GM12878 (cell line): ENCODE measurements at regions not wholly inside any gene's neighbourhood (a gene's known extent, or its start where the extent isn't known, plus 50 kb on each side); places are given as distances from the start of the nearest gene placed in this dataset.

Source experiments
- ATAC-seq: fragments of 200-7000 bp; cut with Tn5 transposase; 3 replicates; pipeline ENCODE4 v1.9.1; 2020; ENCODE audit warnings: mild to moderate bottlenecking, moderate library complexity
- BruUV-seq: library from RNA; stranded (reverse); fragments of 400-500 nt; replicated peaks from 2 replicates; lab custom pipeline; 2021; lab: Mats Ljungman, UMichigan
- CTCF ChIA-PET: fragments of 300-600 bp; sonication (Branson Sonifier 250); formaldehyde crosslinking; extraction: SDS; loops from one replicate; lab custom pipeline; 2021; ENCODE audit warnings: inconsistent platforms; lab: Yijun Ruan, JAX
- POLR2A ChIA-PET: fragments of 350-600 bp; formaldehyde crosslinking; extraction: SDS; loops from one replicate; lab custom pipeline; 2021; ENCODE audit warnings: inconsistent platforms; lab: Charles Lee
- RAD21 ChIA-PET: fragments of 300-600 bp; sonication (Branson Sonifier 250); formaldehyde crosslinking; loops from one replicate; lab custom pipeline; 2023; ENCODE audit warnings: antibody characterized with exemption; ENCODE audit not compliant: unreplicated experiment; lab: Charles Lee
- SMC1A ChIA-PET: fragments of 300-600 bp; sonication (Branson Sonifier 250); formaldehyde crosslinking; loops from one replicate; lab custom pipeline; 2023; ENCODE audit not compliant: unreplicated experiment, uncharacterized antibody; lab: Charles Lee
- DNase-seq: peaks from one replicate; pipeline ENCODE4 v3.0.0-alpha.2; 2011; ENCODE audit warnings: low read depth, low spot score
- FAIRE-seq: peaks from 3 replicates; lab custom pipeline; 2011; peaks lifted over from hg19 to GRCh38; lab: Jason Lieb, UNC
- H2AFZ ChIP-seq: 2 replicates; pipeline ENCODE4 v1.6.0; 2011; ENCODE audit warnings: low read depth, low read length, control low read depth; ENCODE audit not compliant: control insufficient read depth
- H3K27ac ChIP-seq: 2 replicates; pipeline ENCODE4 v1.5.1; 2011; ENCODE audit warnings: control low read depth; ENCODE audit not compliant: control insufficient read depth, insufficient read depth
- H3K27me3 ChIP-seq, 2 experiments: replicated peaks in 1 of 2; 2 replicates each; pipeline versions ENCODE4 v1.6.0 to v1.6.1; 2011; ENCODE audit warnings: low read length in 1 of 2; ENCODE audit not compliant: control insufficient read depth in 2 of 2, insufficient read depth in 2 of 2
- H3K36me3 ChIP-seq, 2 experiments: 2 replicates each; pipeline ENCODE4 v1.5.1; 2011; ENCODE audit warnings: low read length in 1 of 2; ENCODE audit not compliant: control insufficient read depth in 2 of 2, insufficient read depth in 2 of 2
- H3K4me1 ChIP-seq: 2 replicates; pipeline ENCODE4 v1.6.1; 2011; ENCODE audit warnings: mild to moderate bottlenecking, low read length, moderate library complexity, mixed read lengths; ENCODE audit not compliant: control insufficient read depth, insufficient read depth
- H3K4me2 ChIP-seq: 2 replicates; pipeline ENCODE4 v1.6.0; 2011; ENCODE audit warnings: control low read depth; ENCODE audit not compliant: control insufficient read depth, insufficient read depth
- H3K4me3 ChIP-seq: fragments of 200-600 bp; sonication (generic); 2 replicates; pipeline ENCODE4 v1.5.1; 2016
- H3K79me2 ChIP-seq: 2 replicates; pipeline ENCODE4 v1.6.0; 2011; ENCODE audit warnings: low read length; ENCODE audit not compliant: control insufficient read depth, insufficient read depth
- H3K9ac ChIP-seq: 2 replicates; pipeline ENCODE4 v1.8.0; 2011; ENCODE audit warnings: low read length, control low read depth, mixed read lengths; ENCODE audit not compliant: control insufficient read depth, insufficient read depth
- H3K9me3 ChIP-seq: replicated peaks from 3 replicates; pipeline ENCODE4 v1.5.1; 2011; ENCODE audit warnings: mild to moderate bottlenecking, low read length; ENCODE audit not compliant: control insufficient read depth, insufficient read depth
- H4K20me1 ChIP-seq: 2 replicates; pipeline ENCODE4 v1.6.0; 2011; ENCODE audit not compliant: control insufficient read depth, insufficient read depth
- JUND ChIP-seq: IDR thresholded peaks from 2 replicates; pipeline ENCODE4 v1.6.1; 2012; ENCODE audit warnings: low read depth, mild to moderate bottlenecking, low read length, improper control_type of control experiment, moderate library complexity
- RBBP5 ChIP-seq: fragments of 200-600 bp; sonication (generic); conservative IDR thresholded peaks from 2 replicates; pipeline ENCODE4 v1.6.1; 2016
- RUNX3 ChIP-seq: IDR thresholded peaks from 2 replicates; pipeline ENCODE4 v1.6.1; 2012; ENCODE audit warnings: low read length, inconsistent platforms
- SIN3A ChIP-seq: IDR thresholded peaks from 2 replicates; pipeline ENCODE4 v1.6.1; 2012; ENCODE audit warnings: low read depth, low read length, improper control_type of control experiment
- SMAD1 ChIP-seq: fragments of 450-650 bp; IDR thresholded peaks from 2 replicates; pipeline ENCODE4 v1.6.1; 2018; ENCODE audit warnings: mild to moderate bottlenecking, low read depth; ENCODE audit not compliant: partially characterized antibody
- WGBS: methylation state at CpG from one replicate; pipeline ENCODE4 v1.1.6; 2016; ENCODE audit warnings: low lambda C conversion rate; ENCODE audit not compliant: insufficient replicate concordance, insufficient coverage; ENCODE audit errors: missing lambda C conversion rate; 5-methylcytosine and 5-hydroxymethylcytosine counted together
- in situ Hi-C: fragments of 300-500 bp; cut with MboI; formaldehyde crosslinking; loops from 9 replicates; pipeline ENCODE4 v1.14.3; 2018; ENCODE audit warnings: mixed read lengths
- intact Hi-C: fragments of 100-400 bp; cut with micrococcal nuclease; formaldehyde crosslinking; loops from one replicate; pipeline ENCODE4 v1.14.2; 2022; ENCODE audit not compliant: unreplicated experiment

DNA sequence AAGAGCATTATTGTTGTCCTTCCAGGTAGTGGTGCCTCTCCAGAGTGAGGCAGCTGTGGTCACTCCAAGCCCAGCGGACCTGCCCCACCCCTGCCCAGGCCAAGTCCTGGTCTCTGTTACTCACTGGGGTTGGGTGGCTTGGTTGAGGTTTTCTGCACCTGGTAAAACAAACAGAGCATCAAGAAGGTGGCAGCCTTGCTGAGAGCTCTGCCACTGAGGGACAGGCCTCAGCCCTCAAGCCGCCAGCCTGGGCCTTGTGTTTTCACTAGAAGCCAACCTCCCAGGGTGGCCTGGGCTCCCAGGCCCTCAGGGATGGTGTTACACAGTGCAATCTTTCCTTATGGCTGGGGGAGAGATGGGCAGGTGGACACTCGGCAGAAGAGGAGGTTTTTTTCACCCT is 182.7 kb downstream of the BCOR start:
- ChIA-PET POLR2A (no interaction called here), RAD21 (no interaction called here), SMC1A (no interaction called here), CTCF (no interaction called here)
- no peak overlapping the region for H3K4me3 ChIP-seq
- no peaks in the 10 kb centered on the region; the same call in 1 of the 3 replicates for H3K9me3 ChIP-seq
- H3K27me3 ChIP-seq, result no peaks in the 10 kb centered on the region; a peak in 1 of 4 replicates
- H3K36me3 ChIP-seq, result no peaks in the 10 kb centered on the region
- no peak overlapping the region for H3K9ac ChIP-seq
- no peak for DNase-seq
- H3K79me2 ChIP-seq, result no peaks in the 10 kb centered on the region
- no TSS peak for BruUV-seq
- H4K20me1 ChIP-seq, result no peaks in the 10 kb centered on the region
- no peak for TF ChIP-seq RBBP5
- no peak overlapping the region for H2AFZ ChIP-seq
- 40% methylated on average over 3 of the region's 3 CpGs for WGBS
- H3K4me1 ChIP-seq, result no peaks in the 10 kb centered on the region
- intact Hi-C loops, result no loop called here
- in situ Hi-C loops, result no loop called here
- ATAC-seq, result no peak
- no peak overlapping the region for H3K27ac ChIP-seq
- FAIRE-seq, result no peak
- no peak overlapping the region for H3K4me2 ChIP-seq

DNA sequence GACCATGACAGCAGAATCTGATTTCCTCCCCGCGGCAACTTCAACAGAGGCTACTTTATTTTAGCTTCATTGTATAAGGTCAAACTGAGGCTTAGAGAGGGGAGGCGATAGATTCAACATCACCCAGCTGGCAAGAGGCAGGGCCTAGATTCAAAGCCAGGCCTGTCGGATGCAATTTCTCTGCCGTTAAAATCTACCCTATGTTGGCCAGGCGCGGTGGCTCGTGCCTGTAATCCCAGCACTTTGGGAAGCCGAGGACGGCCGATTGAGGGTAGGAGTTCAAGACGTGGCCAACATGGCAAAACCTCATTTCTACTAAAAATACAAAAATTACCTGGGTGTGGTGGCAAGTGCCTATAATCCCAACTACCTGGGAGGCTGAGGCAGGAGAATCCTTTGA is 182.2 kb downstream of the BCOR start:
- Histone ChIP-seq H3K4me1 (no peaks in the 10 kb centered on the region), H3K9me3 (no peaks in the 10 kb centered on the region; the same call in 1 of the 3 replicates), H3K36me3 (no peaks in the 10 kb centered on the region), H3K4me3 (no peak overlapping the region), H3K27ac (no peak overlapping the region), H3K27me3 (no peaks in the 10 kb centered on the region; a peak in 1 of 4 replicates), H3K4me2 (no peak overlapping the region), H4K20me1 (no peaks in the 10 kb centered on the region), H2AFZ (no peak overlapping the region), H3K9ac (no peak overlapping the region), H3K79me2 (no peaks in the 10 kb centered on the region)
- intact Hi-C loops (no loop called here), in situ Hi-C loops (no loop called here)
- CTCF ChIA-PET, result no interaction called here
- SMC1A ChIA-PET, result no interaction called here
- RAD21 ChIA-PET, result no interaction called here
- BruUV-seq, result no TSS peak
- ATAC-seq, result no peak
- WGBS, result 81% methylated on average over 12 of the region's 12 CpGs
- TF ChIP-seq JUND (no peak), RUNX3 (no peak), SIN3A (no peak), SMAD1 (no peak)
- no peak for DNase-seq
- FAIRE-seq, result no peak
- POLR2A ChIA-PET, result no interaction called here
